Thyroid gland (tissue), 4 donors: ENCODE measurements at regions not wholly inside any gene's neighbourhood (a gene's known extent, or its start where the extent isn't known, plus 50 kb on each side); places are given as distances from the start of the nearest gene placed in this dataset.

Source experiments
- DNase-seq, 2 donors: peaks; one replicate each; pipeline ENCODE4 v3.0.0-alpha.2; 2019
- H3K27ac ChIP-seq, 3 donors: fragments of 200-600 bp; sonication (generic); 1 replicate in 2 of 3; 2 replicates in 1 of 3; pipeline ENCODE4 v1.5.1; 2016 to 2019; ENCODE audit warnings: mild to moderate bottlenecking in 1 of 3, moderate library complexity in 1 of 3
- H3K27me3 ChIP-seq: fragments of 200-600 bp; sonication (generic); one replicate; pipeline ENCODE4 v1.5.1; 2019
- H3K36me3 ChIP-seq, 2 donors: fragments of 200-600 bp; sonication (generic); one replicate each; pipeline ENCODE4 v1.5.1; 2016 to 2019
- H3K4me1 ChIP-seq, 2 donors: fragments of 200-600 bp; sonication (generic); one replicate each; pipeline ENCODE4 v1.5.1; 2017 to 2019
- H3K4me3 ChIP-seq, 3 donors: fragments of 200-600 bp; sonication (generic); replicated peaks in 1 of 3; 1 replicate in 2 of 3; 2 replicates in 1 of 3; pipeline ENCODE4 v1.5.1; 2016; ENCODE audit warnings: mild to moderate bottlenecking in 1 of 3
- H3K9me3 ChIP-seq: fragments of 200-600 bp; sonication (generic); one replicate; pipeline ENCODE4 v1.5.1; 2017
- CTCF ChIP-seq, 6 experiments: fragments of 200-600 bp in 3 of 6; fragments of 450-650 bp in 3 of 6; sonication (generic) in 3 of 6; IDR thresholded peaks; one replicate each; pipeline ENCODE4 v1.5.1; 2016 to 2019; ENCODE audit warnings: antibody characterized with exemption in 6 of 6, mild to moderate bottlenecking in 2 of 6, inconsistent platforms in 1 of 6, moderate library complexity in 1 of 6
- POLR2A ChIP-seq, 2 donors: fragments of 450-650 bp; IDR thresholded peaks; one replicate each; pipeline ENCODE4 v1.6.1; 2017; ENCODE audit warnings: antibody characterized with exemption in 2 of 2, mild to moderate bottlenecking in 2 of 2, moderate library complexity in 1 of 2
- WGBS, 2 donors: methylation state at CpG; one replicate each; pipeline ENCODE4 v1.1.5; 2017; 5-methylcytosine and 5-hydroxymethylcytosine counted together
- intact Hi-C: fragments of 100-400 bp; cut with DNase I; formaldehyde crosslinking; loops from one replicate; pipeline ENCODE4 v1.15.1; 2023

GRCh38 chr2:13725945-13726344, 906.6 kb upstream of the LRATD1 start:
- Histone ChIP-seq H3K9me3 (no peaks in the 10 kb centered on the region), H3K27ac (no peak overlapping the region), H3K4me1 (no peaks in the 10 kb centered on the region), H3K4me3 (no peak overlapping the region), H3K36me3 (no peaks in the 10 kb centered on the region), H3K27me3 (no peaks in the 10 kb centered on the region)
- no peak for DNase-seq
- intact Hi-C loops = no loop called here
- 69 to 77% methylated on average over 1 of the region's 1 CpG for WGBS, 2 donors
- TF ChIP-seq POLR2A (IDR thresholded peaks at IDR 0.05) = no peak
- TF ChIP-seq CTCF (IDR thresholded peaks at IDR 0.05) = no peak

- intact Hi-C loops = no loop called here
- H3K4me1 ChIP-seq = no peaks in the 10 kb centered on the region
- no peak overlapping the region for H3K27ac ChIP-seq
- H3K36me3 ChIP-seq = no peaks in the 10 kb centered on the region
- WGBS, 2 donors = 43 to 83% methylated on average over 1 to 2 of the region's 3 CpGs
- H3K27me3 ChIP-seq = no peaks in the 10 kb centered on the region
- TF ChIP-seq CTCF (IDR thresholded peaks at IDR 0.05) (no peak), POLR2A (IDR thresholded peaks at IDR 0.05) (no peak)
- no peak for DNase-seq
- no peaks in the 10 kb centered on the region for H3K9me3 ChIP-seq
- H3K4me3 ChIP-seq = no peak overlapping the region
These were observed 887.2 kb upstream of the LRATD1 start for GRCh38 chr2:13745330-13745729.

- Histone ChIP-seq H3K36me3 (no peaks in the 10 kb centered on the region), H3K27ac (no peak overlapping the region), H3K4me3 (no peak overlapping the region), H3K4me1 (no peaks in the 10 kb centered on the region), H3K9me3 (no peaks in the 10 kb centered on the region), H3K27me3 (no peaks in the 10 kb centered on the region)
- 88 to 92% methylated on average over 1 of the region's 1 CpG for WGBS, 2 donors
- intact Hi-C loops = no loop called here
- DNase-seq = no peak
- TF ChIP-seq POLR2A (IDR thresholded peaks at IDR 0.05) (no peak), CTCF (IDR thresholded peaks at IDR 0.05) (no peak)
These were observed 880.6 kb upstream of the LRATD1 start for GRCh38 chr2:13751955-13752354.

- Histone ChIP-seq H3K27me3 (no peaks in the 10 kb centered on the region), H3K4me3 (no peak overlapping the region), H3K27ac (no peak overlapping the region), H3K4me1 (no peaks in the 10 kb centered on the region), H3K36me3 (no peaks in the 10 kb centered on the region), H3K9me3 (no peaks in the 10 kb centered on the region)
- TF ChIP-seq POLR2A (IDR thresholded peaks at IDR 0.05) = no peak
- no peak for TF ChIP-seq CTCF (IDR thresholded peaks at IDR 0.05)
- WGBS, 2 donors = 9 to 19% methylated on average over 1 of the region's 1 CpG
- no peak for DNase-seq
- intact Hi-C loops = no loop called here
These were observed 874.1 kb upstream of the LRATD1 start for GRCh38 chr2:13758412-13758811.

GRCh38 chr2:13768274-13768673, 864.2 kb upstream of the LRATD1 start:
- DNase-seq = no peak
- H3K9me3 ChIP-seq = no peaks in the 10 kb centered on the region
- no peak for TF ChIP-seq CTCF (IDR thresholded peaks at IDR 0.05)
- TF ChIP-seq POLR2A (IDR thresholded peaks at IDR 0.05) = no peak
- intact Hi-C loops = no loop called here
- H3K27ac ChIP-seq = no peak overlapping the region
- H3K27me3 ChIP-seq = no peaks in the 10 kb centered on the region
- H3K4me1 ChIP-seq = no peaks in the 10 kb centered on the region
- no peaks in the 10 kb centered on the region for H3K36me3 ChIP-seq
- 56 to 61% methylated on average over 2 of the region's 2 CpGs for WGBS, 2 donors
- H3K4me3 ChIP-seq = no peak overlapping the region
